Prostate gland (tissue), 2 donors: ENCODE measurements at regions not wholly inside any gene's neighbourhood (a gene's known extent, or its start where the extent isn't known, plus 50 kb on each side); places are given as distances from the start of the nearest gene placed in this dataset.

Source experiments
- DNase-seq: peaks from one replicate; pipeline ENCODE4 v3.0.0-alpha.2; 2019; ENCODE audit warnings: low spot score
- H3K27ac ChIP-seq, 2 donors: fragments of 200-600 bp; sonication (generic); 2 replicates each; pipeline ENCODE4 v1.5.1; 2017 to 2019
- H3K27me3 ChIP-seq: fragments of 200-600 bp; sonication (generic); replicated peaks from 2 replicates; pipeline ENCODE4 v1.5.1; 2019; ENCODE audit not compliant: insufficient read depth
- H3K36me3 ChIP-seq, 2 donors: fragments of 200-600 bp; sonication (generic); 1 replicate in 1 of 2; 2 replicates in 1 of 2; pipeline versions ENCODE4 v1.5.1 to v1.8.1; 2017 to 2019
- H3K4me1 ChIP-seq: fragments of 200-600 bp; sonication (generic); replicated peaks from 2 replicates; pipeline ENCODE4 v1.5.1; 2019
- H3K4me3 ChIP-seq, 2 donors: fragments of 200-600 bp; sonication (generic); 2 replicates each; pipeline ENCODE4 v1.5.1; 2017 to 2019
- H3K9me3 ChIP-seq: fragments of 200-600 bp; sonication (generic); 2 replicates; pipeline ENCODE4 v1.5.1; 2017
- CTCF ChIP-seq, 4 experiments: fragments of 200-600 bp in 2 of 4; fragments of 450-650 bp in 2 of 4; sonication (generic) in 2 of 4; IDR thresholded peaks; 1 replicate in 3 of 4; 2 replicates in 1 of 4; pipeline ENCODE4 v1.5.1; 2016 to 2019; ENCODE audit warnings: antibody characterized with exemption in 4 of 4, mild to moderate bottlenecking in 2 of 4, moderate library complexity in 2 of 4
- POLR2A ChIP-seq: fragments of 450-650 bp; IDR thresholded peaks from one replicate; pipeline ENCODE4 v1.6.1; 2016; ENCODE audit warnings: antibody characterized with exemption, mild to moderate bottlenecking
- POLR2AphosphoS5 ChIP-seq: sonication (generic); formaldehyde crosslinking; IDR thresholded peaks from one replicate; pipeline ENCODE4 v1.6.1; 2017; ENCODE audit warnings: antibody characterized with exemption
- WGBS: methylation state at CpG from one replicate; pipeline ENCODE4 v1.1.5; 2018; 5-methylcytosine and 5-hydroxymethylcytosine counted together
- intact Hi-C: fragments of 100-400 bp; cut with DNase I; formaldehyde crosslinking; loops from one replicate; pipeline ENCODE4 v1.14.2; 2022

GRCh38 chr2:15870565-15870964 lies 69.8 kb upstream of the MYCN start:
- no peak for DNase-seq
- intact Hi-C loops, result no loop called here
- Histone ChIP-seq H3K36me3 (no peaks in the 10 kb centered on the region), H3K4me3 (no peak overlapping the region), H3K27ac (no peak overlapping the region), H3K27me3 (no peaks in the 10 kb centered on the region), H3K4me1 (no peaks in the 10 kb centered on the region), H3K9me3 (no peaks in the 10 kb centered on the region)
- 82% methylated on average over 5 of the region's 5 CpGs for WGBS
- no peak for TF ChIP-seq CTCF (IDR thresholded peaks at IDR 0.05)
- no peak for TF ChIP-seq POLR2A
- no peak for TF ChIP-seq POLR2AphosphoS5

- Histone ChIP-seq H3K27me3 (no peaks in the 10 kb centered on the region), H3K9me3 (no peaks in the 10 kb centered on the region), H3K36me3 (no peaks in the 10 kb centered on the region), H3K27ac (no peak overlapping the region), H3K4me1 (no peaks in the 10 kb centered on the region), H3K4me3 (no peak overlapping the region)
- no peak for DNase-seq
- WGBS, result 91% methylated on average over 3 of the region's 3 CpGs
- intact Hi-C loops, result no loop called here
- no peak for TF ChIP-seq POLR2AphosphoS5
- TF ChIP-seq CTCF (IDR thresholded peaks at IDR 0.05), result no peak
Measured at GRCh38 chr2:15871239-15871783, 69.0 kb upstream of the MYCN start.

GRCh38 chr2:15872854-15873253 lies 67.5 kb upstream of the MYCN start:
- H3K27me3 ChIP-seq, result no peaks in the 10 kb centered on the region
- no peaks in the 10 kb centered on the region for H3K4me1 ChIP-seq
- DNase-seq, result no peak
- intact Hi-C loops, result no loop called here
- 95% methylated on average over 6 of the region's 6 CpGs for WGBS
- TF ChIP-seq CTCF (IDR thresholded peaks at IDR 0.05), result no peak
- no peak for TF ChIP-seq POLR2AphosphoS5
- TF ChIP-seq POLR2A, result no peak
- no peak overlapping the region for H3K4me3 ChIP-seq
- H3K9me3 ChIP-seq, result no peaks in the 10 kb centered on the region
- no peaks in the 10 kb centered on the region for H3K36me3 ChIP-seq
- H3K27ac ChIP-seq, result no peak overlapping the region

GRCh38 chr2:15874321-15874720 lies 66.0 kb upstream of the MYCN start:
- no peak for DNase-seq
- whole genome bisulfite sequencing, result 86% methylated on average over 3 of the region's 3 CpGs
- Histone ChIP-seq H3K9me3 (no peaks in the 10 kb centered on the region), H3K27ac (no peak overlapping the region), H3K27me3 (no peaks in the 10 kb centered on the region), H3K4me1 (no peaks in the 10 kb centered on the region), H3K4me3 (no peak overlapping the region), H3K36me3 (no peaks in the 10 kb centered on the region)
- TF ChIP-seq CTCF (IDR thresholded peaks at IDR 0.05) (no peak), POLR2AphosphoS5 (no peak), POLR2A (no peak)
- intact Hi-C loops, result no loop called here
